HUDEP-2 (cell line): ENCODE measurements at regions not wholly inside any gene's neighbourhood (a gene's known extent, or its start where the extent isn't known, plus 50 kb on each side); places are given as distances from the start of the nearest gene placed in this dataset.

Experiments used
- DNase-seq, 76 experiments: peaks; one replicate each; lab custom pipeline; 2025; ENCODE audit not compliant: unreplicated experiment in 76 of 76; lab: John Stamatoyannopoulos, UW

DNA sequence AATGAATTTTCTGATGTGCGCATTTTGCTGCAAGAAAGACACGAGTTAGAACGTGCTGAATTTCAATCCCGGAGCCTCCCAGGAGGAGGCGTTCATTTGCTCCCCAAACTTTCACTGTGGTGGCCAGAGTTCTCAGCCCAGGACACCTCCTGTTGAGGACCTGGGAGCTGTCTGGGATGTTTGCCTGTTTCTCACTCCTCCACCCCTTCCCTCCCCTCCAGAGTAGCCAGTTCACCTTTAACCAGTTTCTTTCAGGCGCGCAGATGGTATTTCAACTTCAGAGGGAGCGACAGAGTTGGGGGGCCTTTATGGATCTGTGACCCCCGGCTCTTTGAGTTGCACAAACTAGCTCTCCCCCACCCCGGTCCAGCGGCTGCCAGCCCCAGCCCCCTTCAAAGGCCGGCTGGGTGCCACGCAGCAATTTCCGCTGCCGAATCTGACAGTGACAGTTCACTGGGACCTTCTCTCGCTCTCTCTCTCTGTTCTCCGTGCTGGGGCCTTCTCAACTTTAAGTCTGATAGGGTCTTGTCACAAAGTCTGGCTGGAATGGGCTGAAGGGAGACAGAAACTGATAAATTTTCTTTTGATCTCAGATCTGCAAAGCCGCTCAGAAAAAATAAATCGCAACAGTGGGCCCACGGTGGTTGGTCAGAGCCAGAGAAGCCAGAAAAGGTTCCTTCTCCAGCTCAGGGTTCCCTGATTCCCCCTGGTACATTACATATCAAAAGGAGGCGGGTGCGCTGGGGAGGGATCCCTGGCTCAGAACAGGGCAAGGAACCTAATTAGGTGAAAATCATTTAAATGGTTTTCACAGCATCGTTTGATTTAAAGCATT, 100.0 kb upstream of the STX18 start:
- no peak for DNase-seq

DNA sequence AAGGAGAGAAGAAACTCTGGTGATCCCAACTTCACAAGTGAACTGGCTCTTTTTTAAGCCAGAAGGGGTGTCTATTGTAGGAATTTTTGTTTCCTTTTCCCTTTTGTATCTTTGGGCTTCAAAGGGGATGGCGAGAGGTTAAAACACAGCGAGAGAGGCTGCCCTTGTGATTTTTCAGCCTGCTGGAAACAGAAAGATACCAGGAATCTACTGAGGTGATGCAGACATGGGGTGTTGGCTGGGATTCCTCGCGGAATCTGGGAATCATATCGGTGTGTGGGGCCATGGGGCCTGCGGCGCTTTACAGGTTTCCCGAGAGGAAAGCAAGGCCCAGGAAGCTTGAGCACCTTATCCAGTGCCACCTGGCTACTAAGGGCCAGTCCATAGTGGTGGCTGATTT, 99.4 kb upstream of the STX18 start:
- DNase-seq = no peak

DNA sequence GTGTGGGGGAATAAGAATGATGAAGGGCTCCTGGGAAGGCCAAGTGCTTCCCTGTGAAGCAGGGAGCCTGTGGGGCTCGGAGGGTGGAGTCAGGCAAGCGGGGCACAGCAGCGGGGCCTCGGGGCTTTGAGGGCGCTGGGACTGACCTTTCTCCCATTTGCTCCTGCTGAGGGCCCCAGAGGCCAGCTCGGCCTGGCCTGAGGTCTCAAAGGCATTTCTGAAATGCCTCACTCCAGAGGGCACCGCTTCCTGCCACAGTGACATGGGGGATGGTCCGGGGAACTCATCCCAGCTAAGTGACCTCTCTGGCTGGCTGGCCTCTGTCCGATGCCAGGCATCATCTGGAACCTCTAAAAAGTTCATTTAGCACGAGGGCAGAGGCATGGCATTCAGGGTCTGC, 98.8 kb upstream of the STX18 start:
- DNase-seq = no peak

DNA sequence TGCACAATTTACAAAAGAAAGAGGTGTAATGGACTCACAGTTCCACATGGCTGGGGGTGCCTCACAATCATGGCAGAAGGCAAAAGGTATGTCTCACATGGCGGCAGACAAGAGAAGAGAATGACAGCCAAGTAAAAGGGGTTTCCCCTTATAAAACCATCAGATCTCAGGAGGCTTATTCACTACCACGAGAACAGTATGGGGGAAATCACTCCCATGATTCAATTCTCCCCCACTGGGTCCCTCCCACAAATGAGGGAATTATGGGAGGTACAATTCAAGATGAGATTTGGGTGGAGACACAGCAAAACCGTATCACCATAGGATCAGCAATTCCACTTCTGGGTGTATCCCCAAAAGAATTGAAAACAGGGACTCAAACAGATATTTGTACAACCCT, 97.5 kb upstream of the STX18 start:
- no peak for DNase-seq

DNA sequence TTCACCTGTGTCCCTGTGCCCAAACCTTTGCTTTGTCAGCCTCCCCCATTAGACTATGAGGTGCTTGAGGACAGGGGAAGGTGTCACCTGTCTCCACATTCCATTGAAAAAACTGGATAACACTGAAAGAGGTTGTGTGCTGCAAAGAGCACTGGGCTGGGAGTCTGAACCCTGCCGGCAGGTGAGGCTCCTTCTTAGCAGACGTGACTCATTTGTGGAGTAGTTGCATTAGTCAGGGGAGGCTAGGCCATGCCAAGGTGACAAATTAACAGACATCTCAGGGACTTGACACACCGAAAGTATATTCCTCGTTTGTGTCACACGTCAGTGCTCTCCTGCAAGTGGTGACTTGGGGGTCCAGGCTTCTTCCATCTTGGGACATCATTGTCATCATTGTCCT, 95.9 kb upstream of the STX18 start:
- no peak for DNase-seq

DNA sequence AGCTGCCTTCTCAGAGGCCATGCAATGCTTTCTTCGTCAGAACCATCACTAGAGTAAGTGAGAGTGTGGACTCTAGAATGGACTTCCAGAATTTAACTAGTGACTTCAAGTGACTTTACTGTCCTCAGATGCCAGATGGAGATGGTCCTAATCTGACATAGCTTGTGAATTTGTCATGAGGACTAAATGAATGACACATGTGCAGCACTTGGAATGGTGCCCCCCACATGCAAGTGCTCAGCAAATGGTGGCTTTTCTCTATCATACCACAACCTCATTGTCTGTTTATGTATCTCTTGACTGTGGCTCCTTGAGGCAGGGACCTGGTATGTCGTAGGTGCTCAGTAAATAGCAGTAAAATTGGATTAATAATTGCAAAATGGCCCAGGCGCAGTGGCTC, 91.6 kb upstream of the STX18 start:
- no peak for DNase-seq

DNA sequence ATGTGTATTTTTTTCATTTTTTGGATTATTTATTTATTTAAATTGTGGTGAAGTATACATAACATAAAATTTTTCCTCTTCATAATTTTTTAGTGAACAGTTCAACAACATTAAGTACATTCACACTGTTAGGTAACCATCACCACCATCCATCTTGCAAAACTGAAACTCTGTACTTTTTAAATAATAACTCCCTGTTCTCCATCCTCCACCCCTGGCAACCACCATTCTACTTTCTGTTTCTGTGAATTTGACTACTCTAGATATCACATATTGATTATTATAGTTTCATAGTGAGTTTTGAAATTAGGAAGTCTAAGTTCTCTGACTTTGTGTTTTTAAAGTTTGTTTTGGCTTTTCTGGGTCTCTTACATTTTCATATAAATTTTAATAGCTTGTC, 89.3 kb upstream of the STX18 start:
- DNase-seq = no peak

DNA sequence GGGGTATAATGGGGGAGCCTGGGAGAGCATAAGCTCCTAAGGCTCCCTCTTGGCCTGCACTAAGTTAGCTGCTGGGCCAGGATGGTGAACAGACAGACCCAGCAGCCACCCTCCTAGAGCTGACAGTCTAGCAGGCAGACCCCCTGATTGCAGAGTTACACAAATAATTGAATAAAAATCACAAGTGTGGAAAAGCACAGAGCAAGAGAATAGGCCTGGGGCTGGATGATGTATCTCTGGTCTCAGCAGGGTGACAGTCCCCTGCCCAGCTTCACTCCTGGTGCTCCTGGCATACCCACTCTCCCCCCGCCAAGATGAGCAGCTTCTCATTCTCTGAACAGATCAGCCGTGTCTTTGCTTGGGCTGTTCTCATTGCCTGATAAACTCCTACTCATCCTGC, 86.1 kb upstream of the STX18 start:
- no peak for DNase-seq

DNA sequence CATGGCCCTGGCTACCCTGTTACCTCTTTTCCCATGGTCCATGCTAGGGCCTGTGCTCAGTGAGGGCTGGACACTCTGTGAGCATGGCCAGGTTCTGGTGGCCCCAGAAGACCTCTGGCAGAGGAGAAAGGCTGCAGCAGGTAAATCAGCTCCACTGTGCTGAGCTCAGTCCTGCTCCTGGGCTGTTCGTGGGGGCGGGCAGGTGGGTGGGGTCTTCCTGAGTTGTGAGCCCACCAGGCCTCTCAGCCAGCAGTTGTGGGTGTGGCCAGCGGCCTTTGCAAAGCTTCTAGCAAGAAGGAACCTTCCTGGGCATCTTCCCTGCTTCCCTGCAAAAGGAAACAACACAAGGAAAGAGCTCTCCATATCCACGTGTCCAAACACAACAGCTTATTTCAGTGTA, 85.3 kb upstream of the STX18 start:
- no peak for DNase-seq

DNA sequence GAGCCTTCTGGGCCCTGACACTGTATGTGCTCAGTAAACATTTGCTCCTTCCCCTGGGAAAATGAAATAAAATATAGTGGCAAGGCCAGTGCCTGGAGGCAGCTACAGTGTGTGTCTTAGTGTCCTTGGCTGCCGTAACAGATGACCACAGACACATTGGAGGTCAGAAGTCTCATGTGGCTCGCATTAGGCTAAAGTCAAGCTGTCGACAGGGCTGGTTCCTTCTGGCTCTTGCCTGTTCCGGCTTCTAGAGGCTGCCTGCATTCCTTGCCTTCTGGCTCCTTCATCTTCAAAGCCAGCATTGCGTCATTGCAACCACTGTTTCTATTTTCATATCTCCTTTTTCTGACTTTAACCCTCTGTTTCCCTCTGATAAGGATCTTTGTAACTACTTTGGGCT, 83.6 kb upstream of the STX18 start:
- no peak for DNase-seq

DNA sequence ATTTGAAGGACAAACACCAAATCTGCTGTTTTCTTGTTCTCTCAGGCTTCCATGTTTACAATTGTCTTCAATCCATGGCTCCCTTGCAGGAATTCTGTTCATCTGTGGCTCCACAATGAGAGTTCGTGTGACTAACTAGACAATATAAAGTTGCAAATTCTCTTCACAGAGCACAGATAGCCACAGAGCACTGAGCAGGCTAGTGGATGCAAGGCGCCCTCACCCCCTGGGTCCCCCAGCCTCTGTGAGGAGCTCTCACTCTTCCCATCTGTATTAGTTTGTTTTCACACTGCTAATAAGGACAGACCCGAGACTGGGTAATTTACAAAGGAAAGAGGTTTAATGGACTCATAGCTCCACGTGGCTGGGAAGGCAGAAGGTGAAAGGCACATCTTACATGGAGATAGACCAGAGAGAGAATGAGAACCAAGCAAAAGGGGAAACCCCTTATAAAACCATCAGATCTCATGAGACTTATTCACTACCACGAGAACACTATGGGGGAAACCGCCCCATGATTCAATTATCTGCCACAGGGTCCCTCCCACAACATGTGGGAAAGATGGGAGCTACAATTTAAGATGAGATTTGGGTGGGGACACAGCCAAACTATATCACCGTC, 82.5 kb upstream of the STX18 start:
- DNase-seq = no peak

DNA sequence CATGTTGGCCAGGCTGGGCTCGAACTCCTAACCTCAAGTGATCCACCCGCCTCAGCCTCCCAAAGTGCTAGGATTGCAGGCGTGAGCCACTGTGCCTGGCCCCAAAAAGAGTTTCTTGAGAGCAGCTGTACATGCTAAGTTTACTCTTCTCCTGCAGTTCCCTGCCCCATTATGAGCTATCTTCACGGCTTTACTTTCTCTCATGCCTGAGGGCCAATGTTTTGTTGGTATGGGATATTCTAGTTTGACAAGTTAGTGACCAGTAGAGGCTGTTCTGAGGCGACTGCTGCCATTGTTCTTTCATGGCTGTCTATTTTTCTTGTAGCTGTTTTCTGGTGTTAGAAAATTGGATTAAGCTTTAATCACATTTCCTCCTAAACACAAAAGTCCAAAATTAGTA, 78.0 kb upstream of the STX18 start:
- no peak for DNase-seq

DNA sequence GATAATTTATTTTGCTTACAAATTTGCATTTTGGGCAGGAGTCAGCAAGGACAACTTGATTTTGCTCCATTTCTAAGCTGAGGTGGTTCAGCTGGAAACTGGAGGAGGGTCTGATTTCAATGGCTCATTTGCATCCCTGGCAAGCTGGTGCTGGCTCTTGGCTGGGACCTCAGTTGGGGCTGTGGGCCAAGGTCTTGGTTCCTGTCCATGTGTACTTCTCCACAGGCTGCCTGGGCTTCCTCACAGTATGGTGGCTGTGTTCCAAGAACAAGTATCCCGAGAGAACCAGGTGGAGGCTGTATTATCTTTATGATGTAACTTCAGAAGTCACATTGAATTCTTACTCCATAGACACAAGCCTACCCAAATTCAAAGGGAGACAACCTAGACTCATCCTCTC, 77.0 kb upstream of the STX18 start:
- no peak for DNase-seq

DNA sequence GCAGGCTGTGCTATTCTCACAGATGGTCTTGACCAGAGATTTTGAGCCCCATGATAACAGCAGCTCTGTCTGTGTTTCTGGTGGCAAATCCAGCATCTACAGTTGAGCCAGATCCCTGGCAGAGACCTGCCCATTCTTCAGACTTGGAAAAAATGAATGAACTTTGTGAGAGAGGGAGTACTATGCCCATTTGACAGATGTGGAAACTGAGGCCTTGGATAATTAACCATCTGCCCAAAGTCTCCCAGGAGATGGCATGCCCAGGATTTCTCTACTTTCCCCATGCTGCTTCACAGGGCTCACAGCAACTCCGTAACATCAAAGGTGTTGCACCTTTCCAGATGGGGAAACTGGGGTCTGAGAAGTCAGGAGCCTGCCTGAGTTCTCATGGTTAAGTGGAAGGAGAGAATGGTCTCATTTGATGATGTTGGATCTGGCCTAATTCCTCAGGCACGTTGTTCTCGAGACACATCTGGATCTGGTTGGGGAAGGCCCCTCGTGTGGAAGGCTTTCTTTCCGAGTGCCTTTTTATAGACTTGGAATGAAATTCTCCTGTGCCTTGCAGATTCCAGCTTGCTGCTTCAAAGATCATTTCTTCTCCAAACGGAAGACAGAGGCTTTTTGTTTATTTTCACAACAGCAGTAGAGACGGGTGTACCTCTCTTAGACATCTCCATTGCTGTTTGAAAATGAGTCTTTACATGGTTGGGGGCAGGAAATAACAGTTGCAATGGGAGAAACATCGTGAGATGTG, 73.3 kb upstream of the STX18 start:
- DNase-seq = no peak

DNA sequence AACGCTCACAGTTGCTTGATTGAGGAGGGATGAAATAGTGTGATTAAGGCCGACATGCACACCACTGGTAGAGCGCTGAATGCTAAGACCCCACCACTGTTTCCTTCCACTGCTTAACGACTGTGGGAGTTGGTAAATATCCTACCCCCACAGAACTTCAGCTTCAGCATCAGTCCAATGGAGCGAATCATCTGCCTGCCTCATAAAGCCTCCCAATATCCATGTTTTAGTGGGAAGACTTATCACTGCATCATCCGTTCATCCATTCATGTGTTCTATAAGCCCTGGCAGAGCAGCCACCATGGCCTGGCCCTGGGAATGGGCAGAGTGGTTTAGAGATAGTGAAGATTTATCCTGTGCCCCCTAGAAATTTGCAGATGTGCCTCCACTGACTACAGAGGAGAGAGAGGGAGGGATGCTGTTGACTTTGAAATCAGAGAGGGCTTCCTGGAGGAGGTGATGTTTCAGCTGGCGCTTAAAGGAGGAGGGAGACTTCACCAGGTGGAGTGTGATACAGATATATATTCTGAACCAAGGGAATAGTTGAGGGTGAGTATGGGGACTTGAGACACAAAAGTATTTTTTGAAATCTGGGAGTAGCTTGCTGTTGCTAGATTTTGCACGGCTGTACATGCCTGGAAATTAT, 71.9 kb upstream of the STX18 start:
- DNase-seq = peak in 11 of 76 experiments; percentile 11 to 86 (median 65)

DNA sequence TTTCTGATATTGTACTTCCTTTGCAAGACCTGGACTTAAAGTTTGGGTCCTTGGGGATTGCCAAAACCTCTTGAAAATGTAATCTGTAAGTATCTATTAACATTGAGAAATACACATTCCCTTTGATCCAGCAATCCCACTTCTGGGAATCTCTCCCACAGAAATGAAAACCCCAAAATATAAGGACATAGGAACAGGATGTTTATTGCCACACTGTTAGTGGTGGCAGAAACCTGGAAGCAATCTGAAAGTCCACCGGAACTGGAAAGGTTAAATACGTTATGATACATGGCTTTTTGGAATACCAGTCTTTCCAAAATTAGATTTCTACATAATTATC, 71.2 kb upstream of the STX18 start:
- DNase-seq = no peak

DNA sequence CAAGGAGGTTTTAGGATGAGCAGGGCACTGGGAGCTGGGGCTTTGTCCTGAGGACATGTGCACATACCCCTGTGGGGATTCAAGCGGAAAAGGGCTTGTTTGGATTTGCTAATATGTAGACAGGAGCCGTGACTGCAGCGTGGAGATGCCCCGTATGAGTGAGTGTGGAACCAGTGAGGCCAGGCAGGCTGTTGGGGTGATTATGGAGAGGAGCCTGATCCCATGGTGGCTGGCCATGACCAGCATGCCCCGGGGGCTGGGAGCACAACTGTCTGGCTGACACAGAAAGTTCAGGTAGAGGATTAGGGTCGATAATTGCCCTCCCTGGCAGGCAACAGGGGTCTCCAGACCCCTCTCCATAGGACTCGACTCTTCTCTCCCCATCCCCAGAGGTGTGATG, 68.8 kb upstream of the STX18 start:
- DNase-seq = no peak

DNA sequence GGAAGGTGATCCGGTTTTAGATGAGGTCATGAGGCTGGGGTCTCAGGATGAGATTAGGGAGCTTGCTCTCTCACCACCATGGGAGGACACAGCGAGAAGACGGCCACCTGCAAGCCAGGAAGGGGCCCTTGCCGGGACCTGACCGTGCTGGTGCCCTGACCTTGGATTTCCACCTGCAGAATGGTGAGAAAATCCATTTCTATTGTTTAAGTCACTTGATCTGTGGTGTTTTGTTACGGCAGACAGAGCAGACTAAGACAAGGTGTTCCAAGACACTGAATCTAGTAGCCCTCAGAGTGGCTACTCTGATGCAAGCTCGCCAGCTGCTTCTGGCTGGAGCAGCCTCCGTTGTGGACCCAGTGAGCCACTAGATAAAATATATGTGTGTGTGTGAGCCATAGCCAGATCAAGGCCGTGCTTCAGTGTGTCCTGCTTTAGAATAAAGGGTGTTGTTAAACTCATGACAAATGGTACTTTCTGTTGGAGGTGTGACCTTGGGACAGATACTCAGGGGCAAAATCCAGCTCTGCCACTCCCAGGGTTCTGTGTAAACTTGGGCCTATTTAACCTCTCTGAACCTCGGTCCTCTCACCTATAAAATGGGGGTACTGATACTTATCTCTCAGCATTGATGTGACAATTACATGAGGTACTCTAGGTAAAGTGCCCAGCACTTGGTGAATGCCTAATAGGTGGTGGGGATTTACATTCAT, 67.9 kb upstream of the STX18 start:
- DNase-seq = no peak

DNA sequence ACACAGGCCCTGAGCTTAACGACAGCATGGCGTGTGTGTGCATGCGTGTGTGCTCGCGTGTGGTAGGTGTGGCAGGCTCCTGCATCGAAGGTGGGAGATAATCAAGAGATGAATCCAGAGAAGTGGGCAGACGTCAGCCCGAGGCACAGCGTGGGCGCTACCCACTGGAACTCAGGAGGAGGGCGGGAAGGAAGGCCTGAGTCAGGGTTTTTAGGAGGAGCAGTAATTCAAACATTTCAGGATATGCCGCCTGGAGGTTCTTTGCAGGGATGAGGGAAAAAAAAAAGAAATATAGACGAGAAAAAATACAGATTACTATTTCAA, 66.3 kb upstream of the STX18 start:
- no peak for DNase-seq

DNA sequence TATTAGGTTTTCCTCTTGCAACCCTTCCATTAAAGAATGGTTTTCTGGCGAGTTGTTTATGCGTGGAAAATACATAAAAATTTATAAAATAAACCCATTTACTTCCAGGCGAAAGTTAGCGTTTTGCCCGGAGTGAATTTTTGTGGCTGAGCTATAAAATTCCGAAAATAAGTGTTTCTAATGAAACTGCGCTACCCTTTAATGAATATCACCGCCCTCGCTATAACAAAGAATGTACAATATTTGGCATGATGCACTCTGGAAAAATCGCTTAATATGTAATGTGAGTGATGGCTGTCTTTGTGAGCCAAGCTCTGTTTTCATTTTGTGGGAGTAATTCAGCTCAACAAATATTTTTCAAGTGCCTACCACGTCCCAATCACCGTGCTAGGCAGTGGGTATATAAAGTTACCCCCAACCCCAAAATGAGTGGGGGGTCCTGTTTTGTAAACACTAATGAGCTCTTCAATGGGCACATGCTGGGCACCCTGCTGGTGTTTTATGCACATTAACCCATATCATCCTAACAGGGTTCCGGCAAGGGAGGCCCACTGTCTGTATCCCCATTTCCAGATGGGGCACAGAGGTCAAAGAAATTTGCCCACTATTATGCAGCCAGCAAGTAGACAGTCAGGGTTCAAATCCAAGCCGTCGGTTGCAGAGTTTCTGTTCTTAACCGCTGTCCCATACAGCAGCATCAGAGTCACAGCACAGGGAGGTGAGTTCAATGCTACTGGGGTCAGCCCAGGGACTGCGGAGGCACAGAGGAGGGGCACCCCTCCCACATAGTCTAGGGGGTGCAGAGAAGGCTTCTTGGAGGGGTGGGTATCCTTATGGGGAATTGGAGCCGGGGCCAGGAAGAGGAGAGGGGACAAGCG, 65.7 kb upstream of the STX18 start:
- DNase-seq = no peak
